Esophagus (tissue), 2 donors: ENCODE measurements at regions not wholly inside any gene's neighbourhood (a gene's known extent, or its start where the extent isn't known, plus 50 kb on each side); places are given as distances from the start of the nearest gene placed in this dataset.

Source experiments
- H3K27ac ChIP-seq, 2 donors: one replicate each; pipeline ENCODE4 v1.5.1; 2013; ENCODE audit warnings: low read depth in 2 of 2, mild to moderate bottlenecking in 2 of 2, inconsistent platforms in 1 of 2, low read length in 1 of 2, moderate library complexity in 1 of 2
- H3K27me3 ChIP-seq, 2 donors: one replicate each; pipeline ENCODE4 v1.6.1; 2013; ENCODE audit warnings: low read length in 2 of 2, control low read depth in 1 of 2, mild to moderate bottlenecking in 1 of 2; ENCODE audit not compliant: insufficient read depth in 2 of 2, control insufficient read depth in 1 of 2
- H3K36me3 ChIP-seq, 2 donors: one replicate each; pipeline ENCODE4 v1.6.1; 2013; ENCODE audit warnings: low read length in 1 of 2; ENCODE audit not compliant: control insufficient read depth in 2 of 2, insufficient read depth in 2 of 2
- H3K4me1 ChIP-seq, 2 donors: one replicate each; pipeline ENCODE4 v1.6.1; 2013; ENCODE audit warnings: low read length in 1 of 2; ENCODE audit not compliant: control insufficient read depth in 2 of 2, insufficient read depth in 2 of 2
- H3K4me3 ChIP-seq, 2 donors: one replicate each; pipeline ENCODE4 v1.5.1; 2013; ENCODE audit warnings: low read length in 2 of 2, mild to moderate bottlenecking in 2 of 2, low read depth in 1 of 2, moderate library complexity in 1 of 2
- H3K9me3 ChIP-seq, 2 donors: one replicate each; pipeline ENCODE4 v1.6.1; 2013; ENCODE audit warnings: mild to moderate bottlenecking in 2 of 2, low read depth in 1 of 2, low read length in 1 of 2, moderate library complexity in 1 of 2; ENCODE audit not compliant: control insufficient read depth in 2 of 2, insufficient read depth in 1 of 2
- WGBS, 2 donors: extraction: QIAGEN DNeasy Blood & Tissue Kit; methylation state at CpG; one replicate each; pipeline ENCODE4 v1.1.7; 2013; 5-methylcytosine and 5-hydroxymethylcytosine counted together
- donor health status: healthy with polysubstance abuse.
- donor health status: Bipolar disorder and iron deficiency.

DNA sequence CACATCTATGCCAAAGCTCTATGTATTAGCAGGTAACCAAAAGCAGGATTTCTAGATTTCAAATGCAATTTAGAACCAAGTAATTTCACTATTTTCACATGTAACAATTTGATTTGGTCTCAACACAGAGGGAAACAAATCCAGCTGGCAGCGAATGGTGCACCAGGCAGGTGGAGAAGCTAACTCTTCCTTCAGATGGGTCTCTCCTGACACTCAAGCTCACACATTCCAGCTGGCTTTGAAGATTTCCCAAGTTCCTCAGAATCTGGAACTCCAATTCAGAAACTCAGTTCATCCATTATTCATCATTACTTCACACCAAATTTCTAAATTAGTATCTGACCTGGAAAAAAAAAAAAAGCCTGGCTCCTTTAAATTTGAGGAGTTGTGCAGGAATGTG, 318.1 kb upstream of the NECTIN3 start:
- Histone ChIP-seq H3K4me3 (no peak overlapping the region), H3K27me3 (no peaks in the 10 kb centered on the region), H3K36me3 (no peaks in the 10 kb centered on the region), H3K27ac (no peak overlapping the region), H3K9me3 (no peaks in the 10 kb centered on the region), H3K4me1 (no peaks in the 10 kb centered on the region)
- 84 to 96% methylated on average over 1 of the region's 1 CpG for WGBS, 2 donors

- Histone ChIP-seq H3K36me3 (no peaks in the 10 kb centered on the region), H3K27ac (no peak overlapping the region), H3K4me3 (no peak overlapping the region), H3K27me3 (no peaks in the 10 kb centered on the region), H3K4me1 (no peaks in the 10 kb centered on the region), H3K9me3 (no peaks in the 10 kb centered on the region)
- whole genome bisulfite sequencing, 2 donors = 39 to 41% methylated on average over 3 of the region's 3 CpGs
These were observed 317.3 kb upstream of the NECTIN3 start for GRCh38 chr3:110754212-110754916.

- Histone ChIP-seq H3K36me3 (no peaks in the 10 kb centered on the region), H3K4me3 (no peak overlapping the region), H3K27ac (no peak overlapping the region), H3K27me3 (no peaks in the 10 kb centered on the region), H3K4me1 (no peaks in the 10 kb centered on the region), H3K9me3 (no peaks in the 10 kb centered on the region)
- WGBS, 2 donors = 77 to 84% methylated on average over 7 of the region's 7 CpGs
These were observed 316.3 kb upstream of the NECTIN3 start for GRCh38 chr3:110755345-110755744.

GRCh38 chr3:110756705-110757104, 314.9 kb upstream of the NECTIN3 start:
- no peaks in the 10 kb centered on the region for H3K4me1 ChIP-seq
- 77 to 81% methylated on average over 6 of the region's 6 CpGs for WGBS, 2 donors
- no peaks in the 10 kb centered on the region for H3K27me3 ChIP-seq
- no peak overlapping the region for H3K4me3 ChIP-seq
- no peaks in the 10 kb centered on the region for H3K9me3 ChIP-seq
- no peaks in the 10 kb centered on the region for H3K36me3 ChIP-seq
- H3K27ac ChIP-seq = no peak overlapping the region

- no peak overlapping the region for H3K27ac ChIP-seq
- 69 to 84% methylated on average over 2 of the region's 2 CpGs for WGBS, 2 donors
- H3K27me3 ChIP-seq = no peaks in the 10 kb centered on the region
- H3K36me3 ChIP-seq = no peaks in the 10 kb centered on the region
- no peak overlapping the region for H3K4me3 ChIP-seq
- H3K4me1 ChIP-seq = no peaks in the 10 kb centered on the region
- H3K9me3 ChIP-seq = no peaks in the 10 kb centered on the region
These were observed 313.4 kb upstream of the NECTIN3 start for GRCh38 chr3:110758208-110758607.

DNA sequence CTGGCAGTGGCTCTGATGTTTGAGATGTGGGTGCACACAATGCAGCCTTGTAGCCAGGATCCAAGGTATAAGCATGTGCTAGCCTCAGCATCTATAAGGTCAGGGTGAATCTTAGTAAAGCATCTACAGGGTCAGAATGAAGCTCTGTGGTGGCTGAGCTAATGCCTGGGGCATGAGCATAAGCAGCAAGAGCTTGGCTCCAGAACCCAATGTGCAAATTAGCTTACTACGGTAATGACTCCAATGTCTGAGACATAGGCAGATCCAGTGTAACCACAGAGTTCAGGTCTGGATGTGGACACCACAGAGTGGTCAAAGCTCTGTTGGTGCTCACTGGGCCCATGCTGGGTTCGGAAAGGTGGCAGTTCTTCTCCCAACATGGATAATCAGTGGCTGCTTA, 304.5 kb upstream of the NECTIN3 start:
- no peak overlapping the region for H3K4me3 ChIP-seq
- no peak overlapping the region for H3K27ac ChIP-seq
- 83 to 87% methylated on average over 2 of the region's 2 CpGs for WGBS, 2 donors
- H3K4me1 ChIP-seq = no peaks in the 10 kb centered on the region
- H3K27me3 ChIP-seq = no peaks in the 10 kb centered on the region
- no peaks in the 10 kb centered on the region for H3K36me3 ChIP-seq
- H3K9me3 ChIP-seq = peaks cover 0 to 2% of the 10 kb centered on the region in 2 donors

DNA sequence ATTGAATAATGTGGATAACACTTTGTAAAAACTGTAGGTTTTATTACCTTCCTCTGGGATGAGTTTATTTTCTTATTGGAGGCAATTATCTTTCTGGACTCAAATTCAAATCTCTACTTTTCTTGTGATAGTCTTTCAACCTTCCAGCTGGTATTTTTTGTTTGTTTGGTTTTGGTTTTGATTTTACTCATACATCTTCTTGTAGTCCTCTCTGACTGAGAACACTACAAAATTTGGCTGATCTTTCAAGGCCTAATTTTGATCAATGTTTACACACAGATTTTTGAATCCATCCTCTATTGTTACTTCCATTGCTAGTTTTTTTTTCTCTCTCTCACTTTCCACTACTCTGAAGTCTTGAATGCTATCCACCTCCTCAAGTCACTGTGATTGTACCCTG, 303.8 kb upstream of the NECTIN3 start:
- H3K27me3 ChIP-seq = no peaks in the 10 kb centered on the region
- no peaks in the 10 kb centered on the region for H3K36me3 ChIP-seq
- H3K4me1 ChIP-seq = no peaks in the 10 kb centered on the region
- H3K9me3 ChIP-seq = peaks cover 0 to 2% of the 10 kb centered on the region in 2 donors
- no peak overlapping the region for H3K27ac ChIP-seq
- H3K4me3 ChIP-seq = no peak overlapping the region

- H3K4me3 ChIP-seq = no peak overlapping the region
- H3K27me3 ChIP-seq = no peaks in the 10 kb centered on the region
- no peaks in the 10 kb centered on the region for H3K4me1 ChIP-seq
- H3K27ac ChIP-seq = no peak overlapping the region
- WGBS, 2 donors = 64 to 70% methylated on average over 9 of the region's 9 CpGs
- H3K9me3 ChIP-seq = no peaks in the 10 kb centered on the region
- H3K36me3 ChIP-seq = no peaks in the 10 kb centered on the region
These were observed 298.1 kb upstream of the NECTIN3 start for GRCh38 chr3:110773413-110773954.

- 79 to 80% methylated on average over 7 of the region's 7 CpGs for WGBS, 2 donors
- no peak overlapping the region for H3K4me3 ChIP-seq
- H3K36me3 ChIP-seq = no peaks in the 10 kb centered on the region
- no peaks in the 10 kb centered on the region for H3K27me3 ChIP-seq
- no peaks in the 10 kb centered on the region for H3K9me3 ChIP-seq
- H3K4me1 ChIP-seq = no peaks in the 10 kb centered on the region
- H3K27ac ChIP-seq = no peak overlapping the region
These were observed 296.9 kb upstream of the NECTIN3 start for GRCh38 chr3:110774496-110775265.
